K562 (cell line): ENCODE measurements at regions not wholly inside any gene's neighbourhood (a gene's known extent, or its start where the extent isn't known, plus 50 kb on each side); places are given as distances from the start of the nearest gene placed in this dataset.

Source experiments
- ATAC-seq: fragments of 200-7000 bp; cut with Tn5 transposase; 3 replicates; pipeline ENCODE4 v1.9.1; 2020; ENCODE audit warnings: moderate library complexity
- BruUV-seq: library from RNA; stranded (reverse); fragments of 400-500 nt; replicated peaks from 2 replicates; lab custom pipeline; 2021; lab: Mats Ljungman, UMichigan
- CTCF ChIA-PET: fragments of 300-600 bp; formaldehyde crosslinking; extraction: SDS; loops from one replicate; lab custom pipeline; 2021; ENCODE audit warnings: low intra/inter-chr PET ratio; lab: Yijun Ruan, JAX
- POLR2A ChIA-PET: fragments of 300-600, 350-650 bp; sonication (Branson Sonifier 250); formaldehyde crosslinking; extraction: SDS; loops from one replicate; lab custom pipeline; 2021; ENCODE audit warnings: antibody characterized with exemption, inconsistent platforms; lab: Yijun Ruan, JAX
- DNase-seq, 4 experiments: peaks; one replicate each; pipeline versions ENCODE4 v3.0.0 to v3.0.0-alpha.2; 2011 to 2018; ENCODE audit warnings: low spot score in 3 of 4, mixed read lengths in 3 of 4; ENCODE audit errors: extremely low read depth in 1 of 4
- FAIRE-seq: peaks from 2 replicates; lab custom pipeline; 2011; peaks lifted over from hg19 to GRCh38; lab: Jason Lieb, UNC
- H2AFZ ChIP-seq: 2 replicates; pipeline ENCODE4 v1.6.0; 2011; ENCODE audit warnings: low read depth, low read length, control low read depth, inconsistent platforms
- H3K27ac ChIP-seq: fragments of 200-600 bp; 3 replicates; pipeline ENCODE4 v1.8.0; 2011; ENCODE audit warnings: low read depth, mild to moderate bottlenecking, control low read depth, inconsistent platforms, low read length, moderate library complexity, mixed read lengths; ENCODE audit errors: extremely low read depth
- H3K27me3 ChIP-seq, 2 experiments: fragments of 300-600 bp in 1 of 2; 2 replicates in 1 of 2; 3 replicates in 1 of 2; pipeline versions ENCODE4 v1.6.0 to v1.8.0; 2011; ENCODE audit warnings: inconsistent platforms in 2 of 2, low read length in 2 of 2, mild to moderate bottlenecking in 1 of 2, mixed read lengths in 1 of 2, moderate library complexity in 1 of 2; ENCODE audit not compliant: control insufficient read depth in 2 of 2, insufficient read depth in 2 of 2
- H3K36me3 ChIP-seq: fragments of 300-600 bp; 3 replicates; pipeline ENCODE4 v1.8.0; 2011; ENCODE audit warnings: mild to moderate bottlenecking, low read length, inconsistent platforms; ENCODE audit not compliant: control insufficient read depth, insufficient read depth
- H3K4me1 ChIP-seq, 2 experiments: fragments of 200-600 bp in 1 of 2; replicated peaks in 1 of 2; 2 replicates in 1 of 2; 3 replicates in 1 of 2; pipeline versions ENCODE4 v1.5.1 to v1.8.0; 2011; ENCODE audit warnings: inconsistent platforms in 2 of 2, low read length in 2 of 2, mild to moderate bottlenecking in 1 of 2, mixed read lengths in 1 of 2, moderate library complexity in 1 of 2; ENCODE audit not compliant: control insufficient read depth in 2 of 2, insufficient read depth in 2 of 2
- H3K4me2 ChIP-seq: 2 replicates; pipeline ENCODE4 v1.6.1; 2011; ENCODE audit warnings: low read length, control low read depth, inconsistent platforms, mixed read lengths; ENCODE audit not compliant: insufficient read depth
- H3K4me3 ChIP-seq: fragments of 200-600 bp; sonication (generic), shearing (Covaris generic); 2 replicates; pipeline ENCODE4 v1.5.1; 2016; ENCODE audit warnings: control low read depth, inconsistent platforms
- H3K79me2 ChIP-seq: fragments of 200-600 bp; 3 replicates; pipeline ENCODE4 v1.8.0; 2011; ENCODE audit warnings: low read length, inconsistent platforms; ENCODE audit not compliant: control insufficient read depth, insufficient read depth
- H3K9ac ChIP-seq, 2 experiments: 2 replicates each; pipeline versions ENCODE4 v1.6.0 to v1.6.1; 2011; ENCODE audit warnings: low read depth in 2 of 2, low read length in 2 of 2, control low read depth in 1 of 2, inconsistent platforms in 1 of 2, mild to moderate bottlenecking in 1 of 2, mixed read lengths in 1 of 2; ENCODE audit not compliant: insufficient read depth in 1 of 2
- H3K9me1 ChIP-seq: one replicate; pipeline ENCODE4 v1.6.0; 2011; ENCODE audit warnings: inconsistent platforms, mild to moderate bottlenecking, low read length, moderate library complexity; ENCODE audit not compliant: control insufficient read depth, insufficient read depth
- H3K9me3 ChIP-seq: replicated peaks from 2 replicates; pipeline ENCODE4 v1.5.1; 2011; ENCODE audit warnings: low read depth, low read length, inconsistent platforms; ENCODE audit not compliant: control insufficient read depth, insufficient read depth
- H4K20me1 ChIP-seq: replicated peaks from 2 replicates; pipeline ENCODE4 v1.6.1; 2011; ENCODE audit warnings: low read length, inconsistent platforms, mixed read lengths; ENCODE audit not compliant: control insufficient read depth, insufficient read depth
- ARHGAP35 ChIP-seq: fragments of 450-650 bp; IDR thresholded peaks from 2 replicates; pipeline ENCODE4 v1.6.1; 2018; ENCODE audit not compliant: partially characterized antibody
- ATF7 ChIP-seq: fragments of 450-650 bp; IDR thresholded peaks from 2 replicates; pipeline ENCODE4 v1.7.1; 2014; ENCODE audit warnings: mild to moderate bottlenecking, moderate library complexity
- HMG20B ChIP-seq: fragments of 250-450 bp; sonication (Bioruptor Pico); IDR thresholded peaks from 2 replicates; pipeline ENCODE4 v1.5.0; 2021; ENCODE audit warnings: mild to moderate bottlenecking
- MTA3 ChIP-seq: fragments of 450-650 bp; formaldehyde crosslinking; IDR thresholded peaks from 2 replicates; pipeline ENCODE4 v1.6.1; 2017; ENCODE audit warnings: mild to moderate bottlenecking, borderline replicate concordance
- ZNF766 ChIP-seq: fragments of 200-800 bp; sonication (Bioruptor generic); conservative IDR thresholded peaks from 2 replicates; pipeline ENCODE4 v1.6.1; 2016; ENCODE audit warnings: missing genetic modification characterization, missing compliant biosample characterization
- WGBS: fragments of 100-300 bp; shearing (Covaris generic); methylation state at CpG from one replicate; pipeline ENCODE4 v1.1.6; 2016; ENCODE audit warnings: low coverage, mixed read lengths; ENCODE audit not compliant: insufficient coverage; ENCODE audit errors: missing lambda C conversion rate; 5-methylcytosine and 5-hydroxymethylcytosine counted together
- in situ Hi-C: fragments of 300-500 bp; cut with MboI; formaldehyde crosslinking; loops from 4 replicates; pipeline ENCODE4 v1.15.0; 2018; ENCODE audit warnings: inconsistent platforms, mixed read lengths
- intact Hi-C: fragments of 100-400 bp; cut with micrococcal nuclease; formaldehyde crosslinking; loops from 2 replicates; pipeline ENCODE4 v1.14.2; 2022
- TF ChIP-seq, protein P1 (sequence below), 2 experiments: fragments of 450-650 bp in 1 of 2; sonication (generic) in 1 of 2; formaldehyde crosslinking in 1 of 2; IDR thresholded peaks in 1 of 2; conservative IDR thresholded peaks in 1 of 2; 2 replicates each; pipeline versions ENCODE4 v1.6.1 to v1.8.1; 2016 to 2023; ENCODE audit warnings: mild to moderate bottlenecking in 2 of 2, moderate library complexity in 2 of 2, inconsistent platforms in 1 of 2, missing genetic modification reagents in 1 of 2
- TF ChIP-seq, protein P2 (sequence below): fragments of 250-450 bp; sonication (Bioruptor Pico); IDR thresholded peaks from 2 replicates; pipeline ENCODE4 v1.8.0; 2022; ENCODE audit warnings: inconsistent platforms, mild to moderate bottlenecking, moderate library complexity, borderline replicate concordance
- TF ChIP-seq, protein P3 (sequence below): fragments of 450-650 bp; IDR thresholded peaks from 2 replicates; pipeline ENCODE4 v1.6.1; 2016; ENCODE audit warnings: mild to moderate bottlenecking

DNA sequence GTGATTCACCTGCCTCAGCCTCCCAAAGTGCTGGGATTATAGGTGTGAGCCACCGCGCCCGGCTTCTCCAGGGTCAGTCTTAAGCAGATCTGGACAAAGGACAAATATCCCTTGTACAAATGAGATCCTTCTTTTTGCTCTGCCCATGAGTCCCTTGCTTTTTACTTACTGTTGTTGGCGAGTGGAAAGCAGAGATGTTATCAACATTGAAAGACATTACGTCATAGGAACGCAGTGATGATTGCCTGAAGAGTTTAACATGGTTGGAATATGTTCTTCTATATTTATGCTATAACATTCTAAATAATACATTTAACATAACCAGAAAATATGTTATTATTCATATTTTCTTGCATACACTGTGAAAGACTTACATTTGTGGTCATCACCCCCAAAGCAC lies 644.3 kb upstream of the LRRN3 start:
- Histone ChIP-seq H3K4me3 (no peak overlapping the region), H3K27ac (no peak overlapping the region), H3K9me1 (no peaks in the 10 kb centered on the region), H3K9ac (no peak overlapping the region), H3K36me3 (no peaks in the 10 kb centered on the region), H2AFZ (no peak overlapping the region), H3K79me2 (no peaks in the 10 kb centered on the region), H4K20me1 (no peaks in the 10 kb centered on the region), H3K27me3 (no peaks in the 10 kb centered on the region), H3K9me3 (no peaks in the 10 kb centered on the region; the same call in 1 of the 2 replicates), H3K4me2 (no peak overlapping the region), H3K4me1 (no peaks in the 10 kb centered on the region)
- TF ChIP-seq ATF7 (peak; percentile 37; the same call in 1 of the 2 replicates), ARHGAP35 (no peak)
- TF ChIP-seq, protein P1, sequence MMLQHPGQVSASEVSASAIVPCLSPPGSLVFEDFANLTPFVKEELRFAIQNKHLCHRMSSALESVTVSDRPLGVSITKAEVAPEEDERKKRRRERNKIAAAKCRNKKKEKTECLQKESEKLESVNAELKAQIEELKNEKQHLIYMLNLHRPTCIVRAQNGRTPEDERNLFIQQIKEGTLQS (IDR thresholded peaks at IDR 0.05) = peak; percentile 15; the same call in 1 of the 2 replicates
- TF ChIP-seq, protein P1 (CRISPR knock-in tag; conservative IDR thresholded peaks at IDR 0.05) = no peak
- ChIA-PET POLR2A (no interaction called here), CTCF (interaction anchor here (0.6 kb wide), 1 partner anchor 1294 kb away, joined by 3 read pairs; no protein-coding TSS in a partner anchor)
- in situ Hi-C loops (no loop called here), intact Hi-C loops (no loop called here)
- BruUV-seq = no TSS peak
- ATAC-seq (no peak), FAIRE-seq (no peak), DNase-seq (no peak)
- WGBS = 0% methylated on average over 6 of the region's 6 CpGs

DNA sequence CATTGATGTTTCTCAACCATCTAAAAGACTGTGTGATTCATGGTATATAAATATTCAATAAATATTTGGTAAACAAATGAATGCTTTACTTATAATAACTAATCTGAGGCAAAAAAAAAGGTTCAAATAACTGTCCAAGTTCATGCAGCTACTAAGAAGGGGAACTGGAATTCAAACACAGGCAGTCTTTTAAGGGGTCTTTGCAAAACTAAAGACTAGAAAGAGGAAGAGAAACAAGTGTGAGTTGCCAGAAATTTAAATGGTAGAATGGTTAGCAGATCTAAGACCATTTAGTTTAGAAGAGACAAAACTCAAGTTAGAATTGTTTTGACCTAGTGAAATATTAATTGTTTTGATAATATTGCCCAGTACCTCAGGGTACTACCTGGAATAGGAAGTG lies 642.0 kb upstream of the LRRN3 start:
- Histone ChIP-seq H3K27ac (no peak overlapping the region), H2AFZ (no peak overlapping the region), H3K9me3 (no peaks in the 10 kb centered on the region), H3K9ac (no peak overlapping the region), H3K4me3 (no peak overlapping the region), H3K4me2 (no peak overlapping the region), H3K9me1 (no peaks in the 10 kb centered on the region), H3K79me2 (no peaks in the 10 kb centered on the region), H4K20me1 (no peaks in the 10 kb centered on the region), H3K4me1 (no peaks in the 10 kb centered on the region), H3K36me3 (no peaks in the 10 kb centered on the region), H3K27me3 (no peaks in the 10 kb centered on the region)
- ATAC-seq (no peak), DNase-seq (no peak), FAIRE-seq (no peak)
- POLR2A ChIA-PET = no interaction called here
- intact Hi-C loops = no loop called here
- in situ Hi-C loops = no loop called here
- CTCF ChIA-PET = no interaction called here
- no TSS peak for BruUV-seq
- TF ChIP-seq HMG20B = no peak
- TF ChIP-seq, protein P2, sequence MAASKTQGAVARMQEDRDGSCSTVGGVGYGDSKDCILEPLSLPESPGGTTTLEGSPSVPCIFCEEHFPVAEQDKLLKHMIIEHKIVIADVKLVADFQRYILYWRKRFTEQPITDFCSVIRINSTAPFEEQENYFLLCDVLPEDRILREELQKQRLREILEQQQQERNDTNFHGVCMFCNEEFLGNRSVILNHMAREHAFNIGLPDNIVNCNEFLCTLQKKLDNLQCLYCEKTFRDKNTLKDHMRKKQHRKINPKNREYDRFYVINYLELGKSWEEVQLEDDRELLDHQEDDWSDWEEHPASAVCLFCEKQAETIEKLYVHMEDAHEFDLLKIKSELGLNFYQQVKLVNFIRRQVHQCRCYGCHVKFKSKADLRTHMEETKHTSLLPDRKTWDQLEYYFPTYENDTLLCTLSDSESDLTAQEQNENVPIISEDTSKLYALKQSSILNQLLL (CRISPR knock-in tag) = no peak
- TF ChIP-seq MTA3 = no peak
- TF ChIP-seq, protein P3, sequence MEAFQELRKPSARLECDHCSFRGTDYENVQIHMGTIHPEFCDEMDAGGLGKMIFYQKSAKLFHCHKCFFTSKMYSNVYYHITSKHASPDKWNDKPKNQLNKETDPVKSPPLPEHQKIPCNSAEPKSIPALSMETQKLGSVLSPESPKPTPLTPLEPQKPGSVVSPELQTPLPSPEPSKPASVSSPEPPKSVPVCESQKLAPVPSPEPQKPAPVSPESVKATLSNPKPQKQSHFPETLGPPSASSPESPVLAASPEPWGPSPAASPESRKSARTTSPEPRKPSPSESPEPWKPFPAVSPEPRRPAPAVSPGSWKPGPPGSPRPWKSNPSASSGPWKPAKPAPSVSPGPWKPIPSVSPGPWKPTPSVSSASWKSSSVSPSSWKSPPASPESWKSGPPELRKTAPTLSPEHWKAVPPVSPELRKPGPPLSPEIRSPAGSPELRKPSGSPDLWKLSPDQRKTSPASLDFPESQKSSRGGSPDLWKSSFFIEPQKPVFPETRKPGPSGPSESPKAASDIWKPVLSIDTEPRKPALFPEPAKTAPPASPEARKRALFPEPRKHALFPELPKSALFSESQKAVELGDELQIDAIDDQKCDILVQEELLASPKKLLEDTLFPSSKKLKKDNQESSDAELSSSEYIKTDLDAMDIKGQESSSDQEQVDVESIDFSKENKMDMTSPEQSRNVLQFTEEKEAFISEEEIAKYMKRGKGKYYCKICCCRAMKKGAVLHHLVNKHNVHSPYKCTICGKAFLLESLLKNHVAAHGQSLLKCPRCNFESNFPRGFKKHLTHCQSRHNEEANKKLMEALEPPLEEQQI = no peak
- TF ChIP-seq ZNF766 = no peak
